A673 (cell line): ENCODE measurements at regions not wholly inside any gene's neighbourhood (a gene's known extent, or its start where the extent isn't known, plus 50 kb on each side); places are given as distances from the start of the nearest gene placed in this dataset.

Experiments used
- CTCF ChIP-seq: fragments of 300-800, 200-600 bp; sonication (generic); conservative IDR thresholded peaks from 2 replicates; pipeline ENCODE4 v1.5.1; 2017; ENCODE audit warnings: low read depth, mild to moderate bottlenecking, antibody characterized with exemption, low read length, moderate library complexity, mixed read lengths
- EZH2 ChIP-seq: fragments of 200-600 bp; sonication (generic); IDR thresholded peaks from 2 replicates; pipeline ENCODE4 v1.6.1; 2017; ENCODE audit warnings: borderline replicate concordance, low read depth, mild to moderate bottlenecking, mixed read lengths, antibody characterized with exemption, low read length; ENCODE audit not compliant: poor library complexity, severe bottlenecking

GRCh38 chr6:14699803-14700601 is 545.9 kb upstream of the JARID2 start:
- TF ChIP-seq CTCF (no peak), EZH2 (no peak)
